ENCODE measurements at regions not wholly inside any gene's neighbourhood (a gene's known extent, or its start where the extent isn't known, plus 50 kb on each side); places are given as distances from the start of the nearest gene placed in this dataset.

DNA sequence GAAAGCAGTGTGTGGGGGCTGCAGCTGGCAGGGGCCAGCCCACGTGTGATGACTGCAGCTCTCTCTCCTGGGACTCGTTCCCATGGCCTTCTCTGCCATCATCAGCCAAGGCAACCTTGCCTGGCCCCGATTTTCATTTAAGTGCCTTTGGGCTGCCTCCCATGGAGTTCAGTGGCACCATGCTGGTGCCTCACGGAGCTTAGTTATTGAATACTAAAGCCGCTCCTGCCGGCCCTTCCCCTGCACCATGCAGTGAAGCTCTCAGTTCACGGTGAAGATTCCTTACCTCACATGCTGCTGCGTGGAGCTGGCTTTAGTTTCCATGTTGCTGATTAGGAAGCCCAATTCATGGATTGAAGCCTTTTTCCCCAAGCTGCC is 141.5 kb upstream of the EEPD1 start (continued):
- no peak for TF ChIP-seq EED (IDR thresholded peaks at IDR 0.05; ENCODE audit: low read depth)
- TF ChIP-seq SMAD5 (IDR thresholded peaks at IDR 0.05; ENCODE audit: low read depth): no peak
- no peak for TF ChIP-seq BCL11A (IDR thresholded peaks at IDR 0.05; ENCODE audit: low read depth, low read length)
- TF ChIP-seq ZNF592 (IDR thresholded peaks at IDR 0.05): no peak
- TF ChIP-seq SIN3A (IDR thresholded peaks at IDR 0.05; ENCODE audit: low read depth, low read length): no peak
- TF ChIP-seq BMI1 (IDR thresholded peaks at IDR 0.05; ENCODE audit: borderline replicate concordance): no peak
- no peak for TF ChIP-seq ZNF622 (IDR thresholded peaks at IDR 0.05)
- TF ChIP-seq TCF3 (IDR thresholded peaks at IDR 0.05; ENCODE audit: borderline replicate concordance, insufficient read depth, low read depth, low read length): no peak
- no peak for TF ChIP-seq SUZ12 (IDR thresholded peaks at IDR 0.05; ENCODE audit: unreplicated experiment)
- no peak for TF ChIP-seq PAX8 (IDR thresholded peaks at IDR 0.05)
- TF ChIP-seq ZBED1 (IDR thresholded peaks at IDR 0.05; ENCODE audit: borderline replicate concordance): no peak
- TF ChIP-seq MAX (IDR thresholded peaks at IDR 0.05; ENCODE audit: low read depth, low read length): no peak
